NCI-H1092 treated with DMSO at 0.1 percent for 48 hours (cell line): ENCODE measurements at regions not wholly inside any gene's neighbourhood (a gene's known extent, or its start where the extent isn't known, plus 50 kb on each side); places are given as distances from the start of the nearest gene placed in this dataset.

Source experiments
- DNase-seq: peaks from one replicate; lab custom pipeline; 2025; lab: John Stamatoyannopoulos, UW

GRCh38 chr2:126403039-126403628 lies 252.8 kb upstream of the GYPC start:
- DNase-seq = no peak

- DNase-seq = no peak
Measured at GRCh38 chr2:126406267-126406666, 249.7 kb upstream of the GYPC start.

- no peak for DNase-seq
Measured at GRCh38 chr2:126408671-126409070, 247.3 kb upstream of the GYPC start.

GRCh38 chr2:126409850-126410249 lies 246.1 kb upstream of the GYPC start:
- DNase-seq = no peak

- no peak for DNase-seq
Measured at GRCh38 chr2:126413079-126413478, 242.9 kb upstream of the GYPC start.

DNA sequence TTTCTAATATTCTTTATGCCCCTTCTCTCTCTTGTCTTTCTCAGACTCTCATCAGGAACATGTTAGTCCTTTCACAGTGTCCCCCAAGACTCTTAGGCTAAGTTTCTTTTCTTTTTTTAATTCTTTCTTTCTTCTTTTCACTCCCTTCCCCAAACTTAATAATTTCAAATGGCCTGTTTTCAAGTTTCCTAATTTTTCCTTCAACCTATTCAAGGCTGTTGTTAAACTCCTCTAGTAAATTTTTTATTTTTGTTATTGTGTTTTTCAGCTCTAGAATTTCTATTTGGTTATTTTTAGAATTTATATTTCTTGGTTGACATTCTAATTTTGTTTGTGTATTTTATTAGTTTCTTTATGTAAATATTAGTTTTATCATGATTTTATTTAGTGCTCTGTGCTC lies 236.6 kb upstream of the GYPC start:
- DNase-seq = no peak

DNA sequence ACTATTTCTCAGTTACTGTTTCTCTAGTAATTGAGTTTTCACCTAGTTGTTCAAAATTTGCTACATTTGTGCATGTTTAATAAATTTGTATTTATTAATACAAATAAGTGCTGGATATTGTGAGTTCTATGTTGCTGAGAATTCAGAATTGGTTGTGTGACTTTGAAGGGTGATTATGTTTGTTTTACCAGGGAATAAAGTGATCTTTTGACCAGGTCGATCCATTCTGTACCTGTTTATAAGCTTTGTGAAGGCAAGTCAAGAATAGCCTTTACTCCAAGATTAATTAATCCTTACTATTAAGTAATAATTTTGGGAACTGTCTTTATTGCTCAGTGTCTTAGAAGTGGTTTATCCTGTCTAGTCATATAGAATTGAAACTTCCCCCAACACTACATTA lies 230.0 kb upstream of the GYPC start:
- DNase-seq = no peak

DNA sequence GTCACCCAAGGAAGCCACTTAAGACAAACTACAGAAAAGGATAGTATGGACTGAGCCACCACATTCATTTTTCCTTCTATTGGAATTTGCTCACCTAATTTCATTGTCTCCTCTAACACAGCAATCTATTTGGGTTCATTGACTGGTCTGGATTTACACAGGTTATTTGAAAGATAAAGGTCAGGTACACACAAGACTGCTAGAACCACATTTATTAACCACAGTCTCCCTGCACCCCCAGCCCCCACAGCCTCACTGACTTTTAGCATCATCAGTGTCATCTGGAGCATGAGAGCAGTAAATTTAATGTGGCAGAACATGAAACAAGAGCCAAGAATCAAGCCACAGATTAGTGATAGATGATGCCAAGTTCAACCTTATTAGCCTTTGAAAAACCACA lies 226.9 kb upstream of the GYPC start:
- no peak for DNase-seq

DNA sequence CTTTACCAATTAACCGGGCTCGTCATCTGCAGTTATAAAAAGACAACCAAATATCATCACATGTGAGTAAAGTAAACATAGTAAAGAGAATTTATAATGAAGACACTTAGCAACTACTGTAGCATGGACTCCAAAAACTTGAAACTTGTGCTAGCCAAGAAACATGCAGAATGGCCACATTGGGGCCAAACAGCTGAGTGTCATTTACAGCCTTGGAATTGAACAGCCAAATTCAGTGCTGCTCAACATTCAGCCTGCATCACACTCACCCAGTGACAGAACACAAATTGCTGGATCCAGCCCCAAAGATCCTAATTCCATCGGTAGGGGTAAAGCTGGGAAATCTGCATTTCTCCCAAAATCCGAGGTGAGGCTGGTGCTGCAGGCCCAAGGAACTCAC lies 224.8 kb upstream of the GYPC start:
- DNase-seq = no peak

- DNase-seq = no peak
Measured at GRCh38 chr2:126436411-126436810, 219.5 kb upstream of the GYPC start.

- no peak for DNase-seq
Measured at GRCh38 chr2:126437016-126437415, 218.9 kb upstream of the GYPC start.

DNA sequence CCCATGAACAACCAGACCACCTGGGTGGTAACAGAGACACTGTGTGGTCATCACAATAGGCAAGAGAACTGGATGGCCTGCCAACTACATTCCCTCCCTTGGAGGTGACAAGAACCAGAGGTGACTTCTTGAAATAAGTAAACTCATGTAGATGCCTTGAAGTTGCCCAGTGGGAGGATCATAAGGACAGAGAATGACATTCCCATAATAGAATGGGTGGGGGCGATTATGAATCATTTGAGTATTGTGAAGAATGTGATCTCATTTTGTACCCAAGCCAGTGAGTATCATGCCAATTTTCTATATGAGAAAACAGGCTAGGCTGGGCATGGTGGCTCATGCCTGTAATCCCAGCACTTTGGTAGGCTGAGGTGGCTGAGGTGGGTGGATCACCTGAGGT lies 211.4 kb upstream of the GYPC start:
- DNase-seq = no peak

- no peak for DNase-seq
Measured at GRCh38 chr2:126446106-126446695, 209.8 kb upstream of the GYPC start.

DNA sequence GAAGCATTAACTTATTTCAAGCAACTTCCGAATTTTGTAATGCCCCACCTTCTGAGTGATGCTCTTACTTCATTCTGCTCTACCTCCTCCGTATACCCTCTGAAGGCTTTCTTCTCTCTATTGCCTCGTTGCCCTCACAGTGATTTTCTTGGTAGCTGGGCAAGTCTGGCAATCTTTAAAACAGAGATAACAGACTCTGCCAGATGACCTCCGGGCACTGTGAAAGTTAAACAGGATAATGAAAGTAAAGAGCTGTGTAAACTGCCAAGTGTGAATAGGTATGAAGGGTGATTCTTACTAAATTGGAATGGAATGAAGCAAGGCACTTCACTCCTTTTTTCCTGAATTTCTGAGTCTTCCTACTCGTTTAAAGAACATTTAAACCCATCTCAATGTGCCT lies 207.3 kb upstream of the GYPC start:
- DNase-seq = no peak

GRCh38 chr2:126449677-126450076 lies 206.3 kb upstream of the GYPC start:
- no peak for DNase-seq

DNA sequence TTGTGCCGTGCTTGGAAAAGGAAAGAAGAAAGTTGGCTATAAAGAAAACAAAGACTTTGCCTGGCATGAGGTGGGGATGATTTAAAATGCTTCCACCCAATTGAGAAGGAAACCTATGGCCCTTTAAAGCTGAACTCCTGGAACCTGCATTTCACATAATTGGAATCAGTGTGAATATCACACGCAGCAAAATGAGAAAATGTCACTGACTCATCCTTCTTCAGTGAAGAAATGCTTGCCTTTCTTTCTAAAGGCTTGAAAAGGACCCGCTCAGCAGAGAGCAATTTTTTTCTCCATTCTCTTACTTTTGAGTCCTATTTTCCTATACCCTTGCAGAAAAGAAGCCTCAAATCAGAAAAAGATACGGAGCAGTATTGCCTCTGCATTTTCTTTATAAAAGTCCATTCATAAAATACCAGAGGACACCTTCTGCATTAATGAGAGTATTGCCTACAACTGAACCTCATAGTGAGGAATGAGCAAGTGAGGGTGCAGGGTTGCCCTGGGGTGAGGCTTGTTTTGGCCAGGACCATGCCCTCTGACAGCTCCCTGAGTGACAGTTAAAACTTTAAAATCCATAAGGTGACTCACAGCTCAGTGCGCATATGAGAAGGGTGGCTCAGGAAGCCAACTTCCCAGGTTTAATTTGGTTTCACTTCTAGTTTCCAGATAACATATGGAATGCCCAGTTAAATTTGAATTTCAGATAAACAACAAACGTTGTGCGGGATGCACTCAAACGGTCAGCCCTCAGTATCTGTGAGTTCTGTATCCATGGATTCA lies 191.9 kb upstream of the GYPC start:
- no peak for DNase-seq

- no peak for DNase-seq
Measured at GRCh38 chr2:126467367-126468054, 188.4 kb upstream of the GYPC start.

DNA sequence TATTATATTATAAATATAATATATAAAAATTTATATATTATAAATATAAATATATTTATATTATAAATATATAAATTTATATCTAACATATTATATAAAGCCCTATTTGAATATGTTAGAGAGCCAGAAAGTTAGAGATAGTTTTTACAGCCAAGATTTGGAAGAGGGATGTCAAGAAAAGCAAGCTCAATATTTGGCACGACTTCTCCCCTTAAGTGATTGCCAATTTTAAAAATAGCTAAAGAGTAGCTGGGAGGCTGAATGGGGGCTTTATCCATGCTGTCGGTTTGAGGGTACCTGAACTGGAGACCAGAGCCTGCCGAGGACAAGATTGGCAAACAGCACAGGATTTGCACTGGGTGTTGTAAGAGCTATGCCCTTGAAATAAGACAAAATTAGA lies 180.9 kb upstream of the GYPC start:
- no peak for DNase-seq

GRCh38 chr2:126476691-126477090 lies 179.3 kb upstream of the GYPC start:
- no peak for DNase-seq

DNA sequence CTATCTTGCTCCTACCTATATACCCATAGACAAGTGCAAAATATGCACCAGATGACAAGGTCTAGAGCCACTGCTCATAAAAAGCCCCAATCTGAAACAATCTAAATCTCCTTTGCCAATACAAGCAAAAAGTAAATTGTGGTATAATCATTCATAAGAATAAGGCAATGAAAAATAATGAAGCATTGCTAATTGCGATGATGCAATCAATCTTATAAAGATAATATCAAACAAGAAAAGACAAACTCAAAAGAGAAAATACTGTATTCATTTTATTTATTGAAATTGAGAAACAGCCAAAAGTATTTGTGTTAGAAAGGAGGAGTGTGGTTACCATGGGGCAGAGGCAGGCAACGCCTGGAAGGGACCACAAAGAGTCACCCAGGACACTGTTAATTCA lies 175.9 kb upstream of the GYPC start:
- DNase-seq = no peak

- no peak for DNase-seq
Measured at GRCh38 chr2:126482582-126483464, 173.1 kb upstream of the GYPC start.

DNA sequence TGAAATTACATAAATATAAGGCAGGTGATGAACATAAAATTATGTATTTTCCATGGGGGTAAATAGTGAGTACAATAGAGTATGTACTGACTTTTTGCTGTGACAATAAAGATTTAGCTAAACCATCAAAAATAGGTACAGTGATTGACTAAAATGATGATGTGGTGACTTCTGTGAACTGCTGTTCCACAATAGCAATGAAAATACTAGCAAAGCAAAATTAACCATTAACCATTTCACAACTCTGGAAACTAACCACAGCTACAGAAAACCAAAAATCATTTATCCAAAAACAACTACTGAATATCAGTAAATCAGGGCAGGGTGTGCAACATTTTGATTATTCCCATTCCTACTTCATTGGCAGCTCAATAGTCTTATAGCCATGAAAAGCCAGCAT lies 161.4 kb upstream of the GYPC start:
- no peak for DNase-seq
